Stomach (tissue), 8 donors: ENCODE measurements at regions not wholly inside any gene's neighbourhood (a gene's known extent, or its start where the extent isn't known, plus 50 kb on each side); places are given as distances from the start of the nearest gene placed in this dataset.

Experiments
- DNase-seq, 2 donors: peaks; one replicate each; pipeline versions ENCODE4 v3.0.0 to v3.0.0-alpha.2; 2013 to 2019
- H3K27ac ChIP-seq, 5 donors: fragments of 200-600 bp in 4 of 5; sonication (generic) in 4 of 5; one replicate each; pipeline ENCODE4 v1.5.1; 2013 to 2019; ENCODE audit warnings: mild to moderate bottlenecking in 1 of 5, moderate library complexity in 1 of 5
- H3K27me3 ChIP-seq, 3 donors: fragments of 200-600 bp; sonication (generic); one replicate each; pipeline ENCODE4 v1.5.1; 2017 to 2019; ENCODE audit warnings: mixed run types in 1 of 3
- H3K36me3 ChIP-seq, 4 donors: fragments of 200-600 bp; sonication (generic); 1 replicate in 3 of 4; 2 replicates in 1 of 4; pipeline ENCODE4 v1.5.1; 2016 to 2019
- H3K4me1 ChIP-seq, 4 donors: fragments of 200-600 bp; sonication (generic); one replicate each; pipeline ENCODE4 v1.5.1; 2016 to 2019
- H3K4me3 ChIP-seq, 4 donors: fragments of 200-600 bp; sonication (generic) in 3 of 4; one replicate each; pipeline ENCODE4 v1.5.1; 2016 to 2019; ENCODE audit warnings: mild to moderate bottlenecking in 1 of 4
- H3K9me3 ChIP-seq, 4 donors: fragments of 200-600 bp; sonication (generic); one replicate each; pipeline ENCODE4 v1.5.1; 2016 to 2019
- CTCF ChIP-seq, 7 experiments: fragments of 450-650 bp in 4 of 7; fragments of 200-600 bp in 3 of 7; sonication (generic) in 3 of 7; IDR thresholded peaks; one replicate each; pipeline ENCODE4 v1.5.1; 2016 to 2019; ENCODE audit warnings: antibody characterized with exemption in 7 of 7, control low read depth in 2 of 7, mild to moderate bottlenecking in 1 of 7
- EP300 ChIP-seq: sonication (generic); formaldehyde crosslinking; IDR thresholded peaks from one replicate; pipeline ENCODE4 v1.6.1; 2017; ENCODE audit warnings: antibody characterized with exemption
- POLR2A ChIP-seq, 4 donors: fragments of 450-650 bp; IDR thresholded peaks; one replicate each; pipeline ENCODE4 v1.6.1; 2016; ENCODE audit warnings: antibody characterized with exemption in 4 of 4, control low read depth in 2 of 4, mild to moderate bottlenecking in 1 of 4, moderate library complexity in 1 of 4
- POLR2AphosphoS5 ChIP-seq, 3 donors: sonication (generic); formaldehyde crosslinking; IDR thresholded peaks; one replicate each; pipeline ENCODE4 v1.6.1; 2016; ENCODE audit warnings: antibody characterized with exemption in 3 of 3
- WGBS, 5 donors: extraction: QIAGEN DNeasy Blood & Tissue Kit in 3 of 5; methylation state at CpG; one replicate each; pipeline versions ENCODE4 v1.1.5 to v1.1.7; 2013 to 2018; 5-methylcytosine and 5-hydroxymethylcytosine counted together
- intact Hi-C: fragments of 100-400 bp; cut with DNase I; formaldehyde crosslinking; loops from one replicate; pipeline ENCODE4 v1.15.1; 2023; ENCODE audit warnings: low total_unique reads
- donor health status: healthy with polysubstance abuse.
- donor health status: Bipolar disorder and iron deficiency.
- donor health status: healthy.

- DNase-seq, result no peak
- H3K4me1 ChIP-seq, result no peaks in the 10 kb centered on the region
- no peak overlapping the region for H3K4me3 ChIP-seq
- intact Hi-C loops, result no loop called here
- H3K27me3 ChIP-seq, result no peaks in the 10 kb centered on the region
- peaks cover 0 to 8% (median 5%) of the 10 kb centered on the region in 4 donors for H3K9me3 ChIP-seq
- H3K27ac ChIP-seq, result no peak overlapping the region
- H3K36me3 ChIP-seq, result no peaks in the 10 kb centered on the region
- TF ChIP-seq POLR2AphosphoS5 (IDR thresholded peaks at IDR 0.05) (no peak), POLR2A (IDR thresholded peaks at IDR 0.05) (no peak), EP300 (no peak), CTCF (IDR thresholded peaks at IDR 0.05) (no peak)
These were observed 403.0 kb downstream of the ZFHX3 start for GRCh38 chr16:72644911-72645310.

GRCh38 chr16:72639494-72639893 lies 408.4 kb downstream of the ZFHX3 start:
- DNase-seq, result no peak
- Histone ChIP-seq H3K9me3 (peaks cover 0 to 31% (median 20%) of the 10 kb centered on the region in 4 donors), H3K27me3 (no peaks in the 10 kb centered on the region), H3K36me3 (no peaks in the 10 kb centered on the region), H3K4me1 (no peaks in the 10 kb centered on the region), H3K27ac (no peak overlapping the region), H3K4me3 (no peak overlapping the region)
- WGBS, 5 donors, result 95 to 100% (median 97%) methylated on average over 1 of the region's 1 CpG
- intact Hi-C loops, result no loop called here
- TF ChIP-seq CTCF (IDR thresholded peaks at IDR 0.05), result no peak
- no peak for TF ChIP-seq POLR2A (IDR thresholded peaks at IDR 0.05)
- no peak for TF ChIP-seq EP300
- TF ChIP-seq POLR2AphosphoS5 (IDR thresholded peaks at IDR 0.05), result no peak

- TF ChIP-seq CTCF (IDR thresholded peaks at IDR 0.05) (no peak), EP300 (no peak), POLR2A (IDR thresholded peaks at IDR 0.05) (no peak), POLR2AphosphoS5 (IDR thresholded peaks at IDR 0.05) (no peak)
- peaks cover 0 to 36% (median 20%) of the 10 kb centered on the region in 4 donors for H3K9me3 ChIP-seq
- no peak overlapping the region for H3K27ac ChIP-seq
- no peaks in the 10 kb centered on the region for H3K27me3 ChIP-seq
- H3K4me3 ChIP-seq, result no peak overlapping the region
- H3K4me1 ChIP-seq, result no peaks in the 10 kb centered on the region
- intact Hi-C loops, result no loop called here
- H3K36me3 ChIP-seq, result no peaks in the 10 kb centered on the region
- 67 to 89% (median 71%) methylated on average over 1 of the region's 1 CpG for WGBS, 5 donors
- peak in 1 of 2 donors; percentile 16 for DNase-seq
These were observed 410.6 kb downstream of the ZFHX3 start for GRCh38 chr16:72637306-72637705.

- intact Hi-C loops, result no loop called here
- TF ChIP-seq POLR2AphosphoS5 (IDR thresholded peaks at IDR 0.05) (no peak), POLR2A (IDR thresholded peaks at IDR 0.05) (no peak), EP300 (no peak), CTCF (IDR thresholded peaks at IDR 0.05) (no peak)
- H3K9me3 ChIP-seq, result peaks cover 0 to 36% (median 20%) of the 10 kb centered on the region in 4 donors
- no peaks in the 10 kb centered on the region for H3K27me3 ChIP-seq
- no peak overlapping the region for H3K4me3 ChIP-seq
- no peak overlapping the region for H3K27ac ChIP-seq
- 87 to 94% (median 91%) methylated on average over 5 of the region's 5 CpGs for whole genome bisulfite sequencing, 5 donors
- H3K4me1 ChIP-seq, result no peaks in the 10 kb centered on the region
- H3K36me3 ChIP-seq, result no peaks in the 10 kb centered on the region
- no peak for DNase-seq
These were observed 412.2 kb downstream of the ZFHX3 start for GRCh38 chr16:72635694-72636093.
